ENCODE measurements at regions not wholly inside any gene's neighbourhood (a gene's known extent, or its start where the extent isn't known, plus 50 kb on each side); places are given as distances from the start of the nearest gene placed in this dataset.
A peak's percentile ranks its signal among the peaks of the same experiment; 100 is the strongest.

DNA sequence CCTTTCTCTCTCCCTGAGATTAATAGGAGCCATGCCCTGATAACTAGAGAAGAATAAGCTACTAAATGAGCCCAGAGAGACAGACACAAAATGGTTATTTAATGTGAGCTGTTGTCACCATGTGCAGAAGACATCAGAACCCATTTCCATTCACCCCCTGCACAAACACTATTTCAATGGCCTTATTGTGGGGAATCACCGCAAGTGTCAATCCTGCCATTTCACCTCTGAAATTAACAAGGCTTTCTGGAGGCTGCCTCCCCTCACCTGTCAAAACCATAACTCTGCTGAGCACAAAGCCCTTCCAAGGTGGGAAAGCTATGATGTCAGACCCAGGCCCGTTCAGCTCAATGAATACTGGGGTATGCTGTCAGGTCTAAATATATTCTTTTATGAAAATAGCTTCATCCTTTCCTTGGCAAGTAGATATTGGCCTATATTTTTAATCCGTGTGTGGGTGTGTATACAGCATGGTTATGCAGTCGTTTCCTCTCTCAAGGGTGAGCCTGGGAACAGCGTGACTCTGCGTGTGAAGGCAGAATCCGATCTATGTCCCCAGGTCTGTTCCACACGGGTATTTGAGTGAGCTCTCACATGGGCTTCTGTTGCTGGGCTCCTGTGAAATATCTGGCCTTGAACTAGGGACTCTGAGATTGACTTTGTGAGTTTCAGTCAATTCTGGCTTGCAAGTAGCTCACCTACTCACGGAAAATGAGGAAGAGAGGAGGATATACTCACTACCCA, 266.3 kb downstream of the FBXW7 start:
- DNase-seq (ENCODE audit: low spot score): no peak

- DNase-seq (ENCODE audit: low spot score): no peak
These were observed 268.1 kb downstream of the FBXW7 start for GRCh38 chr4:152267811-152268210.

GRCh38 chr4:152266831-152267480, 268.9 kb downstream of the FBXW7 start:
- no peak for DNase-seq (ENCODE audit: low spot score)

DNA sequence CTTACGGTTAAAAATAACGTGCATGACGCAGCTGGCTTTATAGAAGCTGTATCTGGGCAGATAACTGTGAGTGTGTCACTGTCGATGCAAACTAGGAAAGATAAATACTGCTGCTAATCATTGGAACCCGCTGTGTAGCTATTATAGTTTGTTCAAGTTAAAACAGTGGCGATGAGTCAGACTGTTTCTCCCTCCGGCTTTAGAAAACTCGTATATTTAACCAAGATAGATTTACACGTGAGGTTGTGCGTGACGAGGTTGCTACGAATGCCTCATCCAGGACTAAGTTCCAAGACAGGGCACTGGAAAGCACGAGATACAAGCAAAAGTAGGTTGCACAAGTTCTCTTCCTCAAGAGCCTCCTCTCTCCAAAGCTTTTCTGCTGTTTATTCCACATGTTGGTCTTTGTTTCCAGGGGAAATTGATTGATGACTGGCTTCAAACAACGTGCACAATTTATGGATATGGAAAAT, 270.7 kb downstream of the FBXW7 start:
- peak; percentile 16 for DNase-seq (ENCODE audit: low spot score)

DNA sequence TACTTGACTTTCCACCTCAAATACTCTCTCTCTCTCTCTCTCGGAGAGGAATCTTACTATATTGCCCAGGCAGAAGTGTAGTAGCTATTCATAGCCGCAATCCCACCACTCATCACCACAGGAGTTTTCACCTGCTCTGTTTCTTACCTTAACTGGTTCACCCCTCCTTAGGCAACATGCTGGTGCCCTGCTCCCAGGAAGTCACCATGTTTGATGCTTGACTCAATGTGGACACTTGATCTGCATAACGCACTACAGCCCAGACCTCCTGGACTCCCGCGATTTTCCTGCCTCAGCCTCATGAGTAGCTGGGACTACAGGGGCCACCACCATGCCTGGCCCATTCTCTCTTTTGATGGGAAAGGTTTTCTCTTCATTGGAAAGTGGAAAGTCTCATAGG, 271.8 kb downstream of the FBXW7 start:
- DNase-seq (ENCODE audit: low spot score): no peak

- no peak for DNase-seq (ENCODE audit: low spot score)
These were observed 276.0 kb downstream of the FBXW7 start for GRCh38 chr4:152259866-152260265.

DNA sequence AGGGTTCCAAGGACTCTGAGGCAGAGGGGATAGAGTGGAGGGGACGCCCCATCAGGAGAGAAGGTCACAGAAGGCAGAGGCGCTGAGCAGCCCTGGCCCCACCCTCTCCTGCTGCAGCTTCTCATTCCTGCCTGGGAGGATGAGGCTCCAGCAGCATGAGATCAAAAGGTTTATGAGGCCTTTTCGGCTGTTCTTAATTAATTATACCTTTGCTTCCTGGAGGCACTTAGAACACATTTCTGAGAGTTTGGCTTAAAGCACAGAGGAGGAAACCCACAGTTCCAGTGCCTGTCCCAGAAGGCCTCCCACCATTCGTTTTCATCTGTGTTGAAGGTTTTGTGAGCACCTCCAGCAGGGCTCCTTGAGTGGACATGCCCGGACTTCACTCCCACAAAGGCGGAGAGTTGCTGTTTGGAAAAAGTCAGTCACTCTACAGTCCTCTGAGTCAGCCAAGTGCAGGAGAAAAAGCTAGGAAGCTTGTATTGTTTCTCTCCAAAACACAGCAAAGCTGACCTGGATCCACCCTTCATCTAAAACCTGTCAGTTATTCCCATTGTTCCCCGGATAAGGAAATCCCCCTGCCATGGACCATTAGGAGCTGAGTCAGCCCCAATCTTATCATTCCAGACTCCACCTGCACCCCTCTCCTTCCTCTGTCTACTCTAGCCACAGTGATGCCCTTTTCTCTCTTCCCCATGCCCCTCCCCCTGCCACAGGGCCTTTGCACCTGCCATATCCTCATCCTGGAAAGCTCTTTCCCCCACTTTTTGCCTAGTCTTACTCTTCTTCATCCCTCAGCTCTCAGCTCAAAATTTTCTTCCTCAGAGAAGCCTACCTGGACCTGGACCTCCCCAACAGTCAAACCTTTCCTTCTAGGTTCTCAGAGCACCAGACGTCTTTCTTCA, 276.8 kb downstream of the FBXW7 start:
- DNase-seq (ENCODE audit: low spot score): no peak

GRCh38 chr4:152258391-152258790, 277.5 kb downstream of the FBXW7 start:
- no peak for DNase-seq (ENCODE audit: low spot score)

DNA sequence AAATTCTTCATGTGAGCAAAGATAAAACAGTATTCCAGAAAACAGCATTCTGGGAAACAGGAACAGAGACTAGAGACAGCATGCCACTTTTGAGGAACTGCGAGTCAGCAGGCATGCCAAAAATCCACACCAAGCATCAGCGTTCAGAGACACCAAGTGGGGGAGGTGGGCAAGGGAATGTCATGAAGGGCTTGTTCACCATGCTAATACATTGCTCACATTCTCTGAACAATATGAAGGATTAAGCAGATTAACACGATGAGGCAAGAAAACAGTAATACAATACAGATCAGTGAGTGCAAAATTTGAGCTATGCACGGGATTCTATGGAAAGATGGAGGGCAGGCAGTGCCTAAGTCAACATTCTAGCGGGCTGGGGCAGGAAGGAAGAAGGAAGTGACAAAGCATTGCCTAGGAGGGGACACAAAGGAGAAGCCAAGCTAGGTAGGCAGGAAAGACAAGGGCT, 278.3 kb downstream of the FBXW7 start:
- no peak for DNase-seq (ENCODE audit: low spot score)

GRCh38 chr4:152256996-152257395, 278.9 kb downstream of the FBXW7 start:
- DNase-seq (ENCODE audit: low spot score): no peak

- no peak for DNase-seq (ENCODE audit: low spot score)
These were observed 280.5 kb downstream of the FBXW7 start for GRCh38 chr4:152255437-152255836.

DNA sequence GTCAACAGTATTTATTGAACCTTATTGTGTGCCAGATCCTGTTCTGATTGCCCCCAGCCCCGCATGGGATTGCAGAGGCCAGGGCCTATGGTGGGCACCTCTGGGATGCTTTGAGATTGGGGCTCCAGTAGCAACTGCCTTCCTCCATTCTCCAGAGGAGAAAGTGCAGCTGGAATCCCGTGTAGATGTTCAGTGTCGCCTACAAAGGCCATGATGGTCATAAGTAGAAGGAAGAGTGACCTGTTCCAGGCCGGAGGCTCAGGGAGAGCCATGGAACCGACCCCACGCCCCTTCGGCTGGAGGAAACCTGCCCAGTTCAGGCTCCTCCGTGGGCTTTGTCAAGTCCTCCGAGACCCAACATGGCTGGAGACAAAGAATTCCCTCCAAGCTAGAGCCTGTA, 287.5 kb downstream of the FBXW7 start:
- no peak for DNase-seq (ENCODE audit: low spot score)

- DNase-seq (ENCODE audit: low spot score): no peak
These were observed 288.5 kb downstream of the FBXW7 start for GRCh38 chr4:152247271-152247975.

DNA sequence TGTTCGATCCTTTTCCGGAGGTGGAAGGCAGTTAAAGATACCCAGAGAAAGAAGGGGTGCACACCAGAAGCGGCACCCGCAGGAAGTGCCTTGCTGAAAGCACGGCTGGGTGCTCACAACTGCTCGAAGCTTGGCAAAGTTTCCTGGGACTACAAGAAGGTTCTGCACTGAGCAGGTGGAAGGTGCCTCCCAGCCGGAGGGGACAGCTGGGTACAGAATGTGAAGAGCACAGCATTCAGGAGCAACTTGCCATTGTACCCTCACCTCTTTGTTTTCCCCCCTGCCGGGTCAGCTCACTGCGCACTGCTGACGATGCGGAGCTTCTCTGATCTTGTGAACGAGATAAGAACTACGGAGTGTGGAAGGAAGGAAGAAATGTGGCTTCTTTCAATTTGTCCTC, 289.2 kb downstream of the FBXW7 start:
- no peak for DNase-seq (ENCODE audit: low spot score)

DNA sequence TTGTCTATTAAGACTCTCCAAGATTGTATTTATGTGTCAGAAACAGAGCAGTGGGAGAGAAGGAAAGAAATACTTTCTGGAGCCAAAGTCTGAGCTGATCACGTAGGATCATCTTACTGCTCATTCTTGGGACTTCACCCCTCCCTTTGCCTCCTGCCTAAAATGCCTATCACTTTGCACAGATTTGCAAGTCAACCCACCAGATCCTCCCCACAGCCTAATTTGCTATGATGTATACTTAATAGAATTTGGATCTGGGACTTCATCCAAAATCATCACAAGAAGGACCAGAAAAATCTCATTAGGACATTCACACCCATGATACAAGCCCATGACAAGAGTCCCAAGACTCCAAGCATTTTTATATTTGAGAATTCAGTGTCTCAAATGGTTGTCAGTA, 290.2 kb downstream of the FBXW7 start:
- no peak for DNase-seq (ENCODE audit: low spot score)

DNA sequence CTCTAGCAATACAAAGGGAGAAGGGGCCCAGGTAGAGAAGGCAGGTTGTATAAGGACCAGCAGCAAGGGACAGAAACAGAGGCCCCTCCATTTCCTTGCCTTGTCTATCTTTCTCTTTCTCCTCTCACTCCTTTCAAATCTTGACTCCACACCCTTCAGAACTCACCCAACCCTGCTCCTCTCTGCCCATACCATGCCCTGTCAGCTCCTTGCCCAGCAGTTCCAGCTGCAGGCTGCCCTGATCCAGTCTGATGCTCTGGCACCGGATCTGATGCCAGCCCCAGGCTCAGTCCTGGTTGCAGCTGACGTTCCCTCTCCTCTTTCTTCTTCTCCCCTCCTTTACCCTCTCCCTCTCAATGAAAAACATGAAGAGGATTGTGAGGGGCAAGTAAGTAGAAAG, 291.2 kb downstream of the FBXW7 start:
- DNase-seq (ENCODE audit: low spot score): no peak

GRCh38 chr4:152243896-152244595, 291.8 kb downstream of the FBXW7 start:
- DNase-seq (ENCODE audit: low spot score): no peak

DNA sequence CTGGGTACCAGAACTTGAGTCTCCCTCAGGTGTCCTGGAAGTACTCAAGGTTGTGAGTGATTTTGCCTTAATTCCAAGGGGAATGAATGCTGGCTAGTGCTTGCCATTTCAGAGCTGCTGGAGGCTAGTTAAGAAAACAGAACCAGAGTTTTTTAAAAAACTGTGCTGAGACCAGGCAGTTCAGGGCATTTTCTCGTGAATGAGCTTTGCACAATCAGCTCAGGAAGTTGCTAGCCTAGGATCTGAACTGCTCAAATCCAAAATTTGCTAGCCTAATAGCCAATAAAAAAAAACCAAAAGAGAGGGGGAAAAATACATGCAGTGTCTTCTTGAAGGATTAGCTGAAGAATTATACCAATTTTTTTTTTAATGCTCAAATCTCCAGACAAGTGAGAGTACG, 292.7 kb downstream of the FBXW7 start:
- DNase-seq (ENCODE audit: low spot score): no peak

DNA sequence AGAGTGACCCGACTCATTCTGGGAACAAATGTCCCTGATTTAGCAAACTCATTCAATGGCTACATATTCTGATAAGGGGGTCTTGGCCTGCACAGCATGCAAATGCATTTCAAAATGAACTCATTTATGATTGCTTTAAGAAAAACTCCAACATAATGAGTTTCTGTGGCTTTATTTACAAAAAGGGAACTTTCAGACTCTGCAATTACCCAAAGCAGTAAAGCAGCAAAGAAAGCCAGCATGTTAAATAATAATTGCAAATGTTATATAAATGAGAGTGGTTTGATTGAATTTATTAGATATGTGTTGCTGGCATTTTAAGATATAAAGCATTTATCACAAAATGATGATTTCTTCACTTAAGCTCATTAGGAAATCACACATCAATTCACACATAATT, 295.7 kb downstream of the FBXW7 start:
- DNase-seq (ENCODE audit: low spot score): no peak

GRCh38 chr4:152239216-152239615, 296.7 kb downstream of the FBXW7 start:
- DNase-seq (ENCODE audit: low spot score): no peak

DNA sequence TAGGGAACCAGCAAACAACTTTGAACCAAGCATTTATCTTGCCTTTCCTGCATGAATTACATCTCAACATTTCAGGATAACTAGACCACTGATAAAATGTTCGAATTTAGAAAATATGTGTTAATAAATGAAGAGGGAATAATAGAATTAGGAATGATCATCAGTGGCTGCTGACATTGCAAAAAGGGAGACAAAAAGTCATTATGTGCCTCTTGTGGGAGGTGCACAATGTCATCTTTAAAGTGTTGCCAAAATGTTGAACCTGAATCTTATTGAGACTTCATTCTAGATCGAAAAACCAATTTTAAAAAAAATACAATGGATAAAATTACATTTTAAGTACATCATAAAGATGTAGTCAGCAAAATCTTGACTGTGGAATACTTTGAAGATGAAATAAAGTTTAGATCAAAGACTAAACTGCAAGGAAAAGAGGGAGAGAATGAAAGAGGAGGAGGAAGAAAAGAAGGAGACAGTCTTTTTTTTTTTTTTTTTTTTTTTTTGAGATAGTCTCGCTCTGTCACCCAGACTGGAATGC, 299.3 kb downstream of the FBXW7 start:
- no peak for DNase-seq (ENCODE audit: low spot score)

Measured in Ammon's horn (tissue), 1 donor.